ENCODE measurements at regions not wholly inside any gene's neighbourhood (a gene's known extent, or its start where the extent isn't known, plus 50 kb on each side); places are given as distances from the start of the nearest gene placed in this dataset.
"Not testable (repeated sequence)": the region's sequence is repeated elsewhere in the genome, so short reads cannot be mapped to it uniquely, and the experiment has no call there.

GRCh38 chr7:118389629-118390028 is 165.1 kb downstream of the ANKRD7 start:
- DNase-seq (ENCODE audit: insufficient read length, low spot score) (no peak), FAIRE-seq (no peak)

DNA sequence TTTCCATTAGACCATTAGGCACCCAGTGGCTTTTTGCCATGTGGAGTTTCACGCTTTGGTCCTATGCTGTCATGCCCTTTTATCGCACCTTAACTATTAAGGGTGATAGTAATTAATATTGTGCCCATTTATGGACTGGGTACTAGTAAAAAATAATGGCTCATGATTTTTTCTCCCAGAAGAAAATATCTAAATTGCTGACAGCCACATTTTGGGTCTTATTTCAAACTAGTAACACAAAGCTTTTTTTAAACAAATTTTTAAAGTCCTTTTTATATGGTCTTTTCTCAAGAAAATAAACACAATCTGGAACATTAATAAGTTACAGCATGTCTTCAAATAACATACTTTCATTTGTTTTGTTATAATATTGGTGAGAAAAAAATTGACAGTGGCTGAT is 179.7 kb downstream of the ANKRD7 start:
- no peak for DNase-seq (ENCODE audit: insufficient read length, low spot score)
- no peak for FAIRE-seq

GRCh38 chr7:118418433-118418832 is 193.9 kb downstream of the ANKRD7 start:
- DNase-seq (ENCODE audit: insufficient read length, low spot score) (no peak), FAIRE-seq (no peak)

DNA sequence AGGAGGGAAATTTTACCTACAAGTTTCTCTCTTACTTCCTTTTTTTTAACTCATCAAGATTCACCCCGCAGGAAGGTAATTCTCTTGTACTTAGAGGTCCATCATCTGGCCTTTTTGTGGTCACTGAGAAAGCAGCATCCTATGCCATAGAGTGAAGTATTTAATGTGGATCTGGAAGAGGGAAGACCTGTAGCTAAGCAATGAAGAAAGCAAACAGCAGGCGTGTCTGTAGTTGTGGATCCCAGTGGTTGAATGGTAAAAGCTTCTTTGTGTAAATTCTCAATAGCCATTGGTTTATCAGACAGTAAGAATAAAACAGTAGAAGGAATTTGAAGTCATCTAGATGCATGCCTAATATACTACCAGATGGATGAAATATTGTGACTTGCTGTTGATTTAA is 196.4 kb downstream of the ANKRD7 start:
- FAIRE-seq (no peak), DNase-seq (ENCODE audit: insufficient read length, low spot score) (no peak)

DNA sequence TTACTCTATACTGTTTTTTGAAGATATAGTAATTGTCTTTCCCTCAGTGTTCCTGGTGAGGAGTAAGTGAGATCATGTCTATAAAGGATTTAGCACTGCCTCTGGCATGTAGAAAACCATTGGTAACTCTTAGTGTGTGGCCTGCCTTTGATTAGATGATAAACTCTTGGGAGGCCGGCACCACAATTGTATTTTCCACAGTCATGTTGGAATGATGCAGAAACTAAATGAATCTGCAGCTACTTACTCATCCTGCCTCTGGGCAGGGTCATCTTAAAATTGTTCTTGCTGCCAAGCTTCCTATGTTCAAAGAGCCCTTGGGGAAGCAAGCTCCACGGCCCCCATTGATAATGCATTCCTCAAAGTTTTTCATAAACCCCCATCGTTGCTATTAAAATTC is 204.6 kb downstream of the ANKRD7 start:
- DNase-seq (ENCODE audit: insufficient read length, low spot score) (no peak), FAIRE-seq (no peak)

DNA sequence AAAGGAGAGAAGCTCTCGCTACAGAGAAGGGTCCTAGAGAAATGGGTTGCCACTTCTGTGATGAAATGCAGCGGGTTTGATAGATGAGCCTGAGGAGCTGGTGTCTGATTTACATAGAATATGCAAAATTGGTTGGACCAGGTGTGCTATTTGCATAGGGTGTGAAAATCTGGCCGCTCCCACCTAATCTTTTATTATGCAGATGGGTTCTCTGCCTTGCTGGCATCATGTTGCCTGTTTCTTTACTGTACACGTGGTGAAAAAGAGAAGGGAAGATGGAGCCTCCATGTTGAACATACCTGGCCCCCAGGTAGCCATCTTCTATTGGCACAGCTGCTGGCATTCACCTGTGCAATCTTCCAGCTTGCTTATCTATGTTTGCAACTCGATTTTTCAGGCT is 212.2 kb downstream of the ANKRD7 start:
- no peak for FAIRE-seq

GRCh38 chr7:118449030-118449429 is 224.5 kb downstream of the ANKRD7 start:
- not testable (repeated sequence) for DNase-seq (ENCODE audit: insufficient read length, low spot score); FAIRE-seq

More for the DNA sequence above, 212.2 kb downstream of the ANKRD7 start:
- no peak for DNase-seq (ENCODE audit: insufficient read length, low spot score)

GRCh38 chr7:118449797-118450567 is 225.5 kb downstream of the ANKRD7 start:
- DNase-seq (ENCODE audit: insufficient read length, low spot score): no peak
- no peak for FAIRE-seq

DNA sequence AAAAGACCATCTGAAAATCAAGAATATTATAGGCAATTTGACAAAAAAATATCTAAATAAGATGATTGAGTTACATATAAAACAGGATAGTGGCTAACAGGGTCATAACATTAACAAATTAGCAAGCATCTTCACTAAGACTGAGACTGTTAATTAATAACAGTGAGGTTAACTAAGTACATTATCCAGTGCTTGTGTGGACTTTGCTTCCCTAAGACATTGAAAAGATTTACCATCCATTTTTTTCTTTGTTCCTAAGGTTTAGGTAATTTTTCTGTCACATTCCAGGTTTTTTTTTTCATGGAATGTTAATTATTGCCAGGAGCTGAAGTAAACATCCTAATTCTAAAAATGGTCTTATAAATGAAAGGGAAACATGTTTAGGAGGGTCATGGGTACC is 227.6 kb downstream of the ANKRD7 start:
- no peak for DNase-seq (ENCODE audit: insufficient read length, low spot score)
- no peak for FAIRE-seq

DNA sequence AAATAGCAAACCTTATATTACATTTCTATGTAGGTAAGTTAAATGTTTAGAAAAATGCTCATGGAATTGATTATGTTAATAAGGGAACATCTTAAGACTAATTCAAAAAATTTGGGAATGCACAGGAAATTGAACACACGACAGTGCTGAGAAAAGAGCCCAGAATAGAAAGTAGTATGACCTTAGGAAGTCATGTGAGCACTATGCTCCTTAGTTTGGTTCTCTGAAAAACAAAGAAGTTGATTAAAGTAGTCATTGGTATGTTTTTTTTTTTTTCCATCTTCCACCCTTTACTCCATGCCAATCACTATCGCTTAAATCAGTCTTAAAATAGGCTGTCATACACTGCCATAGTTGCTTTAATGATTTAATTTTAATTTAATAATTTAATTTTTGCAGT is 242.9 kb downstream of the ANKRD7 start:
- DNase-seq (ENCODE audit: insufficient read length, low spot score) (no peak), FAIRE-seq (no peak)

GRCh38 chr7:118472581-118472980 is 248.1 kb downstream of the ANKRD7 start:
- DNase-seq (ENCODE audit: insufficient read length, low spot score) (no peak), FAIRE-seq (no peak)

DNA sequence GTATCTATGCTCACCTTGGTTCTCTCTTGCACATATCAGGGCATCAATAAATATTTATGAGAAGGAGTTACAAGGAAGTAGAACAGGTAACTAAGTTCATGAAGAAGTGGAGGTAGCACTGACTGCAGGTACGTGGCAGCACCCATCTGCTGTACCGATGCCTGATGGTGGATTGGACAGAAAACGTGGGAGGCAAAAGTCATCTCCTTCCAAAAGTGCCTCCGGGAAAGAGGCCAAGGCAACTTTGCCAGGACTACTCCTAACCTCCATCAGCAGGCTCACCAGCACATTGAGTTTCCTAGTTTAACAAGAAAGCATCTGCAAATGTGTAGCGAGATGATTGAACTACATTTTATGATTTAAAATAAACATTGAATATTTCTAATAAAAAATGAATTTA is 248.8 kb downstream of the ANKRD7 start:
- no peak for DNase-seq (ENCODE audit: insufficient read length, low spot score)
- FAIRE-seq: no peak

- DNase-seq (ENCODE audit: insufficient read length, low spot score) (no peak), FAIRE-seq (no peak)
These were observed 251.5 kb downstream of the ANKRD7 start for GRCh38 chr7:118476036-118476435.

DNA sequence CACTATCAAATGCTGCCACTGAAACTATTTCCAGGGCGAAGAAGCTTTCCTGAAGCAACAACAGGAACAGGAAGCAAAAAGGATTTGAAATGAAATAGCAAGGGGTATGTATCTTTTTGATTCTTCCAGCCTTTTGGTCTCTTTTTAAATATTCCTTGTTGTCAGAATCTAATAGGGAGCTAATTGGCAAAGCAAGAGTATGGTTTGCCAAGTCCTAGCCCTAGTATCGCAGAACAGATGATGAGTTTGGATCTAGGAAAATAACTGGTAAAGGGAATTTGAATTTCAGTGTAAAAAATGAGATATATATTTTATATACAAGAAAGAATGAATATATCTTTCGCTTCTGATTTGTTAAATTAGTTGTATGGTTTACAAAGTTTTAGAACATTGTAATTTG is 252.5 kb downstream of the ANKRD7 start:
- DNase-seq (ENCODE audit: insufficient read length, low spot score): no peak
- FAIRE-seq: no peak

- FAIRE-seq: no peak
- no peak for DNase-seq (ENCODE audit: insufficient read length, low spot score)
These were observed 253.7 kb downstream of the ANKRD7 start for GRCh38 chr7:118478236-118478635.

DNA sequence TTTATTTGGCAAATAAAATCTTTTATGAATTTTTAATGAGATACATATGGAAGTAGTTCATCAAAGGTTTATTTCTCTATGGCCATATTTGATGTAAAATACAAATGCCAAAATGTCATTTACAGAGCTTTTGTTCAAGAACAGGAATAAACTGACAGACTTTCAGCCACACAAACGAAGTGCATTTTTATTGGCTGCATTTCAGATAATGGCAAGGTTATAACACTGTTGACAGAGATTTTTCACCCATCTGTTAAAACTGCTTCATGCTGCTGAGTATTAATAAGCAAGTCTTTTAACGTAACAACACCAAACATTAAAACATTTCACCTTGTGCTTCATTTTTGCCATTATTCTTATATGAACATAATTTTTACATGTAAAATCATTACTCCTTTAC is 254.4 kb downstream of the ANKRD7 start:
- DNase-seq (ENCODE audit: insufficient read length, low spot score) (no peak), FAIRE-seq (no peak)

DNA sequence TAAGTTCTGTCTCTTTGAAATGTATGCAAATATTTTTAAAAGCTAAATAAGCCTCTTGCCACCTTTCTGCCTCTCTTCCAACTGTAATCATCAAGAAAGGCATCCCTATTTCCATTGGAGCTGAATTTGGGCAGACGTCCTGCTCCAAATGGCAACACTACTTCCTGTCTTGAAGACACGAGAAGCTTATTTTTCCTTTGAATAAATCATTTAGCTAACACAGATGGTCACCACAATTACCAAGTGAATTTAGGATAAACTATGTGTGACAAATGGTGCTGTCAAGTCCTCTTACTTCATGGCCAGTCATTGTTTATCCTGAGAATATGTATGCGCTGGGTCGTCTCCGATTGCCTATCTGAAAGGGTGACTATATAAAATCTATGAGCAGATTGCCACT is 268.0 kb downstream of the ANKRD7 start:
- DNase-seq (ENCODE audit: insufficient read length, low spot score): no peak
- FAIRE-seq: no peak

DNA sequence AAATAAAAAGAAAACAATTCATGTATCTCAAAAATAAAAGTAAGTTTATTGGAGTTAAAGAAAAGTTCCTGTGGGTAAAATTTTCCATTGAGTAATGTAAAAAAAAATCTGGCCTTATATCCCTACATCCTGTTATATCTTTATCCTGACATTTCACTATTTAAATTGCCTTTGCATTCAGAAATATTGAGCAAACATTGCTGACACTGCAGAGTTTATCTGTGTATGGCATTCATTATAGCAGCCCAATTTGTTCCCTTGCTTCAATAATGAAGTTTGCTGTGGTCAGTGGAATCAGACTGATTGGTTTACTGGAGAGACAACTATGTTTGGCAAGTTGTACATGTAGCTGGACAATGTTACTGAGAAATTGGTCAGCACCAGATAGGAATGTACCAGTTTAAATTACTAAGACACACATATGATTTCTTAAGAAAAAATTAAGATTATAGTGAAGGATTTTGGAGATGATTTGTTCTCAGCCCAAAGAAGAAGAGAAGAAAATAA is 271.7 kb downstream of the ANKRD7 start:
- FAIRE-seq: no peak
- no peak for DNase-seq (ENCODE audit: insufficient read length, low spot score)

- no peak for FAIRE-seq
- no peak for DNase-seq (ENCODE audit: insufficient read length, low spot score)
These were observed 277.7 kb downstream of the ANKRD7 start for GRCh38 chr7:118502235-118502634.

DNA sequence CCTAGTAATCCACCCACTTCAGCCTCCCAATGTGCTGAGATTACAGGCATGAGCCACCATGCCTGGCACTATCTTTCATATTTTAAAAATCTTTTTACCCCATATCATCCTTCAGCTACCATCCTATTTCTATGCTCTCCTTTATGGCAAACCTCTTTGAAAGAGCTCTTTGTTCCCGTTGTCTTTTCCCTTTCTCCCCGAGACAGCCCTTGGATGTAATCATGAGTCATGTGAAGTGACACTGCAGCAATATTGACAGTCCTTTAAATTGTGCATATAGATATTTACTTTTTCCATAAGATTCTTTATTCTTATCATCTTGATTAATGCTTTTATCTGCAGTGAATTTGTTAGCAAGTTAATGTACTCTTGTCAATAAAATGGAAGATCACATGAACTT is 286.6 kb downstream of the ANKRD7 start:
- FAIRE-seq (no peak), DNase-seq (ENCODE audit: insufficient read length, low spot score) (no peak)

DNA sequence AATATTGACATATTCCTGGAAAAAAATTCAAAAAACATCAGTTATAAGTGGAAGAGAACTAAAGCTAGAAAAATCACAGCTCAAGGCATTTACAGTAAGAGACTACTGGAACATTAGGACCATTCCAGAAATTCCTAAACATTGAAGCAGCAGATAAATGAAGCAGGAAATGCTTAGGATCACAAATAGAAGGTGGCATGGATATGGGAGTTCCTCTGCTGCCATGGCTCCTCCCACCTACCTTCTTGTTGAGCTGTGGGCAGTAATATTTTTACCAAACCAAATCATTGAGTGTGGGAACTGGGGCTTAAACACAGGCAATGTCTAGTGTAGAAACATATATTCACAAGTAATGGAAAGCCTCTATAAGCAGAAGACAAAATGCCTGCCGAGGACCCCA is 292.8 kb downstream of the ANKRD7 start:
- FAIRE-seq (no peak), DNase-seq (ENCODE audit: insufficient read length, low spot score) (no peak)

DNA sequence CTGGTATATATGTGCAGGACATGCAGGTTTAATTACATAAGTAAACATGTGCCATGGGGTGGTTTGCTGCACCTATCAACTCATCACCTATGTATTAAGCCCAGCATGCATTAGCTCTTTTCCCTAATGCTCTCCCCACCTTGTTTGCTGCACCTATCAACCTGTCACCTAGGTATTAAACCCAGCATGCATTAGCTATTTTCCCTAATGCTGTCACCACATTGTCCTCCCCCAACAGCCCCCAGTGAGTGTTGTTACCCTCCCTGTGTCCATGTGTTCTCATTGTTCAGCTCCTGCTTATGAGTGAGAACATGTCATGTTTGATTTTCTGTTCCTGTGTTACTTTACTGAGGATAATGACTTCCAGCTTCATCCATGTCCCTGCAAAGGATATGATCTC is 300.5 kb downstream of the ANKRD7 start:
- FAIRE-seq (no peak), DNase-seq (ENCODE audit: insufficient read length, low spot score) (no peak)

DNA sequence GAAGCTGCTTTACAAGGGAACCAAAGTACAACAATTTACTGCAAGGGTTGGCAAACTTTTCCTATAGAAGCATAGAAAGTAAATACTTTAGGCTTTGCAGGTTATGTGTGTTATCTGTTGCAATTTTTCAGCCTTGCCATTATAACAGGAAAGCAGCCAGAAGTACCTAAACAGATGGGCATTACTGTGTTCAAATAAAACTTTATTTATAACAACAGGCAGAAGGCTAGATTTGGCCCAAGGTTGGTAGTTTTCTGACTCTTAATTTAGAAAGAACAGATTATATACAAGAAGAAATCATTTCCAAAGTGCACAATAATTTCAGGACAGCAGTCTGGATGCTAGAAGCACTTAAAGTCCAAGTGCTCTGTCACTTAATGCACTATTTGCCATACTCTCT is 307.1 kb downstream of the ANKRD7 start:
- DNase-seq (ENCODE audit: insufficient read length, low spot score) (no peak), FAIRE-seq (no peak)

Data from HTR-8/SVneo (cell line).